Nephron (organoid): ENCODE measurements at regions not wholly inside any gene's neighbourhood (a gene's known extent, or its start where the extent isn't known, plus 50 kb on each side); places are given as distances from the start of the nearest gene placed in this dataset.

Source experiments
- H3K27ac Mint-ChIP-seq, 3 experiments: 2 replicates each; pipeline ENCODE4 v1.8.0; 2020; ENCODE audit warnings: mixed read lengths in 3 of 3, mild to moderate bottlenecking in 2 of 3, moderate library complexity in 1 of 3
- H3K27me3 Mint-ChIP-seq: 2 replicates; pipeline ENCODE4 v1.8.0; 2021; ENCODE audit warnings: low read depth, mild to moderate bottlenecking, moderate library complexity, mixed read lengths
- H3K36me3 Mint-ChIP-seq: 2 replicates; pipeline ENCODE4 v1.8.0; 2020; ENCODE audit warnings: low read depth, mixed read lengths
- H3K4me1 Mint-ChIP-seq: 2 replicates; pipeline ENCODE4 v1.8.0; 2020; ENCODE audit warnings: mixed read lengths
- H3K4me3 Mint-ChIP-seq, 3 experiments: 2 replicates each; pipeline ENCODE4 v1.8.0; 2020; ENCODE audit warnings: mild to moderate bottlenecking in 3 of 3, mixed read lengths in 3 of 3, moderate library complexity in 2 of 3
- H3K9me3 Mint-ChIP-seq: 2 replicates; pipeline ENCODE4 v1.8.0; 2020; ENCODE audit warnings: mixed read lengths
- CTCF ChIP-seq, 3 experiments: fragments of 200-600 bp; sonication (generic); IDR thresholded peaks; one replicate each; pipeline ENCODE4 v1.5.0; 2021; ENCODE audit warnings: antibody characterized with exemption in 3 of 3; ENCODE audit not compliant: unreplicated experiment in 3 of 3

GRCh38 chr11:103530257-103530656, 421.0 kb downstream of the DYNC2H1 start:
- Mint-ChIP-seq H3K9me3 (no peaks in the 10 kb centered on the region), H3K36me3 (no peaks in the 10 kb centered on the region), H3K27me3 (peaks cover 6% of the 10 kb centered on the region), H3K27ac (no peak overlapping the region), H3K4me1 (peaks cover 6% of the 10 kb centered on the region), H3K4me3 (no peak overlapping the region)
- no peak for TF ChIP-seq CTCF (IDR thresholded peaks at IDR 0.05; ENCODE audit: unreplicated experiment in 3 of 3)

- H3K9me3 Mint-ChIP-seq = no peaks in the 10 kb centered on the region
- H3K36me3 Mint-ChIP-seq = no peaks in the 10 kb centered on the region
- H3K4me1 Mint-ChIP-seq = peaks cover 5% of the 10 kb centered on the region
- H3K27ac Mint-ChIP-seq = no peak overlapping the region
- H3K4me3 Mint-ChIP-seq = no peak overlapping the region
- no peak for TF ChIP-seq CTCF (IDR thresholded peaks at IDR 0.05; ENCODE audit: unreplicated experiment in 3 of 3)
- H3K27me3 Mint-ChIP-seq = peaks cover 6% of the 10 kb centered on the region
These were observed 423.0 kb downstream of the DYNC2H1 start for GRCh38 chr11:103532133-103532788.

- Mint-ChIP-seq H3K27me3 (peaks cover 6% of the 10 kb centered on the region), H3K4me1 (peaks cover 10% of the 10 kb centered on the region), H3K4me3 (no peak overlapping the region), H3K27ac (no peak overlapping the region), H3K9me3 (no peaks in the 10 kb centered on the region), H3K36me3 (no peaks in the 10 kb centered on the region)
- no peak for TF ChIP-seq CTCF (IDR thresholded peaks at IDR 0.05; ENCODE audit: unreplicated experiment in 3 of 3)
These were observed 425.0 kb downstream of the DYNC2H1 start for GRCh38 chr11:103534191-103534590.

GRCh38 chr11:103534959-103535358, 425.7 kb downstream of the DYNC2H1 start:
- TF ChIP-seq CTCF (IDR thresholded peaks at IDR 0.05; ENCODE audit: unreplicated experiment in 3 of 3) = no peak
- no peak overlapping the region for H3K4me3 Mint-ChIP-seq

GRCh38 chr11:103536335-103536722, 427.1 kb downstream of the DYNC2H1 start:
- H3K27me3 Mint-ChIP-seq = peaks cover 6% of the 10 kb centered on the region
- TF ChIP-seq CTCF (IDR thresholded peaks at IDR 0.05; ENCODE audit: unreplicated experiment in 3 of 3) = no peak
- H3K36me3 Mint-ChIP-seq = peaks cover 3% of the 10 kb centered on the region
- H3K27ac Mint-ChIP-seq = peak overlapping the region in 1 of 3 experiments; percentile 24
- peaks cover 4% of the 10 kb centered on the region for H3K9me3 Mint-ChIP-seq
- no peak overlapping the region for H3K4me3 Mint-ChIP-seq
- H3K4me1 Mint-ChIP-seq = peaks cover 10% of the 10 kb centered on the region

More at GRCh38 chr11:103534959-103535358, 425.7 kb downstream of the DYNC2H1 start:
- H3K36me3 Mint-ChIP-seq = no peaks in the 10 kb centered on the region
- H3K4me1 Mint-ChIP-seq = peaks cover 10% of the 10 kb centered on the region
- H3K9me3 Mint-ChIP-seq = no peaks in the 10 kb centered on the region
- H3K27ac Mint-ChIP-seq = no peak overlapping the region
- H3K27me3 Mint-ChIP-seq = peaks cover 6% of the 10 kb centered on the region

GRCh38 chr11:103537904-103538502, 428.8 kb downstream of the DYNC2H1 start:
- peaks cover 7% of the 10 kb centered on the region for H3K9me3 Mint-ChIP-seq
- H3K4me1 Mint-ChIP-seq = peaks cover 10% of the 10 kb centered on the region
- no peak overlapping the region for H3K4me3 Mint-ChIP-seq
- peaks cover 3% of the 10 kb centered on the region for H3K36me3 Mint-ChIP-seq
- TF ChIP-seq CTCF (IDR thresholded peaks at IDR 0.05; ENCODE audit: unreplicated experiment in 3 of 3) = peak in 2 of 3 experiments; percentile 26 to 40
- no peak overlapping the region for H3K27ac Mint-ChIP-seq
- H3K27me3 Mint-ChIP-seq = peaks cover 6% of the 10 kb centered on the region
